CD14-positive monocyte (primary cell): ENCODE measurements at regions not wholly inside any gene's neighbourhood (a gene's known extent, or its start where the extent isn't known, plus 50 kb on each side); places are given as distances from the start of the nearest gene placed in this dataset.

ENCODE experiments used
- DNase-seq, 3 donors: peaks; one replicate each; pipeline ENCODE4 v3.0.0-alpha.2; 2011 to 2022
- H2AFZ ChIP-seq: 2 replicates; pipeline ENCODE4 v1.6.0; 2012; ENCODE audit warnings: mild to moderate bottlenecking, low read depth, low read length, inconsistent platforms; ENCODE audit not compliant: insufficient read depth, poor library complexity, severe bottlenecking
- H3K27ac ChIP-seq, 2 donors: 1 replicate in 1 of 2; 2 replicates in 1 of 2; pipeline ENCODE4 v1.5.1; 2012 to 2013; ENCODE audit warnings: low read length in 2 of 2, control low read depth in 1 of 2, inconsistent platforms in 1 of 2, low read depth in 1 of 2, mild to moderate bottlenecking in 1 of 2
- H3K27me3 ChIP-seq, 2 donors: one replicate each; pipeline versions ENCODE4 v1.6.0 to v1.6.1; 2011 to 2013; ENCODE audit warnings: low read length in 2 of 2; ENCODE audit not compliant: control insufficient read depth in 2 of 2, insufficient read depth in 2 of 2
- H3K36me3 ChIP-seq, 2 donors: replicated peaks in 1 of 2; 1 replicate in 1 of 2; 2 replicates in 1 of 2; pipeline versions ENCODE4 v1.5.1 to v1.6.1; 2012 to 2013; ENCODE audit warnings: low read length in 2 of 2, control low read depth in 1 of 2, inconsistent platforms in 1 of 2, mild to moderate bottlenecking in 1 of 2; ENCODE audit not compliant: insufficient read depth in 2 of 2, control insufficient read depth in 1 of 2
- H3K4me1 ChIP-seq, 2 donors: 1 replicate in 1 of 2; 2 replicates in 1 of 2; pipeline versions ENCODE4 v1.5.1 to v1.6.1; 2012 to 2013; ENCODE audit warnings: low read length in 2 of 2, control low read depth in 1 of 2, inconsistent platforms in 1 of 2, mild to moderate bottlenecking in 1 of 2, moderate library complexity in 1 of 2; ENCODE audit not compliant: insufficient read depth in 2 of 2, control insufficient read depth in 1 of 2
- H3K4me2 ChIP-seq: replicated peaks from 2 replicates; pipeline ENCODE3; 2012; ENCODE audit warnings: low read length, moderate library complexity, mild to moderate bottlenecking; ENCODE audit not compliant: poor library complexity, severe bottlenecking; ENCODE audit errors: extremely low read depth
- H3K4me3 ChIP-seq, 3 experiments: fragments of 200-600 bp in 1 of 3; sonication (generic) in 1 of 3; replicated peaks in 1 of 3; 1 replicate in 2 of 3; 2 replicates in 1 of 3; pipeline ENCODE4 v1.5.1; 2011 to 2013; ENCODE audit warnings: low read length in 3 of 3, mild to moderate bottlenecking in 3 of 3, control low read depth in 2 of 3, low read depth in 2 of 3, inconsistent platforms in 1 of 3, moderate library complexity in 1 of 3
- H3K79me2 ChIP-seq: 2 replicates; pipeline ENCODE4 v1.6.0; 2012; ENCODE audit warnings: mild to moderate bottlenecking, control low read depth, inconsistent platforms, low read length, moderate library complexity; ENCODE audit not compliant: insufficient read depth
- H3K9ac ChIP-seq: 2 replicates; pipeline ENCODE4 v1.6.0; 2017; ENCODE audit warnings: low read length, mild to moderate bottlenecking; ENCODE audit not compliant: insufficient read depth, poor library complexity, severe bottlenecking
- H3K9me3 ChIP-seq, 2 donors: replicated peaks in 1 of 2; 1 replicate in 1 of 2; 2 replicates in 1 of 2; pipeline versions ENCODE4 v1.5.1 to v1.6.1; 2012 to 2013; ENCODE audit warnings: low read length in 2 of 2, control low read depth in 1 of 2; ENCODE audit not compliant: control insufficient read depth in 1 of 2, insufficient read depth in 1 of 2
- H4K20me1 ChIP-seq: 2 replicates; pipeline ENCODE4 v1.6.0; 2012; ENCODE audit warnings: mild to moderate bottlenecking, low read length, control low read depth, moderate library complexity; ENCODE audit not compliant: insufficient read depth
- H3K27ac Mint-ChIP-seq, 7 donors: one replicate each; pipeline ENCODE4 v1.8.0; 2020; ENCODE audit warnings: mild to moderate bottlenecking in 7 of 7, mixed read lengths in 7 of 7, moderate library complexity in 6 of 7, inconsistent platforms in 2 of 7
- H3K27me3 Mint-ChIP-seq, 3 donors: one replicate each; pipeline ENCODE4 v1.8.0; 2021 to 2022; ENCODE audit warnings: low read depth in 3 of 3, mild to moderate bottlenecking in 3 of 3, mixed read lengths in 3 of 3, moderate library complexity in 3 of 3, inconsistent platforms in 1 of 3
- H3K36me3 Mint-ChIP-seq, 2 donors: one replicate each; pipeline ENCODE4 v1.8.0; 2020; ENCODE audit warnings: mixed read lengths in 2 of 2, inconsistent platforms in 1 of 2, mild to moderate bottlenecking in 1 of 2
- H3K4me1 Mint-ChIP-seq: one replicate; pipeline ENCODE4 v1.8.0; 2020; ENCODE audit warnings: mild to moderate bottlenecking, mixed read lengths
- H3K4me3 Mint-ChIP-seq, 2 donors: one replicate each; pipeline ENCODE4 v1.8.0; 2020; ENCODE audit warnings: mild to moderate bottlenecking in 2 of 2, mixed read lengths in 2 of 2, moderate library complexity in 1 of 2
- H3K9me3 Mint-ChIP-seq, 7 donors: one replicate each; pipeline ENCODE4 v1.8.0; 2020 to 2022; ENCODE audit warnings: mixed read lengths in 7 of 7, mild to moderate bottlenecking in 6 of 7, moderate library complexity in 6 of 7, inconsistent platforms in 2 of 7
- CTCF ChIP-seq: fragments of 200-600 bp; IDR thresholded peaks from one replicate; pipeline ENCODE4 v1.8.0; 2022; ENCODE audit warnings: antibody characterized with exemption, mild to moderate bottlenecking
- WGBS: methylation state at CpG from one replicate; pipeline ENCODE4 v1.1.5; 2013; ENCODE audit warnings: missing lambda C conversion rate; ENCODE audit not compliant: insufficient coverage; 5-methylcytosine and 5-hydroxymethylcytosine counted together
- intact Hi-C, 2 donors: fragments of 100-400 bp; cut with micrococcal nuclease; formaldehyde crosslinking; loops; one replicate each; pipeline versions ENCODE4 v1.15.0 to v1.15.1; 2023

- H2AFZ ChIP-seq, result no peak overlapping the region
- H3K27ac Mint-ChIP-seq, result no peak overlapping the region
- H3K4me2 ChIP-seq, result no peak overlapping the region
- H3K9me3 ChIP-seq, result no peaks in the 10 kb centered on the region
- no peaks in the 10 kb centered on the region for H4K20me1 ChIP-seq
- WGBS, result 79% methylated on average over 6 of the region's 7 CpGs
- no peaks in the 10 kb centered on the region for H3K36me3 Mint-ChIP-seq
- intact Hi-C loops, result no loop called here
- H3K4me1 Mint-ChIP-seq, result no peaks in the 10 kb centered on the region
- H3K27ac ChIP-seq, result no peak overlapping the region
- H3K27me3 Mint-ChIP-seq, result peaks cover 2 to 3% (median 3%) of the 10 kb centered on the region in 3 donors
- H3K79me2 ChIP-seq, result no peaks in the 10 kb centered on the region
- H3K4me3 ChIP-seq, result no peak overlapping the region
- H3K4me3 Mint-ChIP-seq, result no peak overlapping the region
- TF ChIP-seq CTCF, result no peak
- no peak overlapping the region for H3K9ac ChIP-seq
- no peaks in the 10 kb centered on the region for H3K36me3 ChIP-seq
- H3K9me3 Mint-ChIP-seq, result peaks cover 0 to 5% (median 0%) of the 10 kb centered on the region in 7 donors
- no peaks in the 10 kb centered on the region for H3K27me3 ChIP-seq
- no peaks in the 10 kb centered on the region for H3K4me1 ChIP-seq
- DNase-seq, result no peak
Measured at GRCh38 chr11:134901542-134901941, 489.5 kb upstream of the B3GAT1 start.

- Mint-ChIP-seq H3K4me3 (no peak overlapping the region), H3K36me3 (no peaks in the 10 kb centered on the region), H3K4me1 (no peaks in the 10 kb centered on the region), H3K27me3 (peaks cover 0 to 3% (median 0%) of the 10 kb centered on the region in 3 donors), H3K27ac (peak overlapping the region in 1 of 7 donors; percentile 43), H3K9me3 (peaks cover 0 to 11% (median 4%) of the 10 kb centered on the region in 7 donors)
- Histone ChIP-seq H2AFZ (no peak overlapping the region), H3K27ac (no peak overlapping the region), H3K4me2 (no peak overlapping the region), H4K20me1 (no peaks in the 10 kb centered on the region), H3K9ac (no peak overlapping the region), H3K27me3 (no peaks in the 10 kb centered on the region), H3K9me3 (peaks cover 0 to 7% of the 10 kb centered on the region in 2 donors), H3K36me3 (no peaks in the 10 kb centered on the region), H3K4me1 (no peaks in the 10 kb centered on the region), H3K4me3 (no peak overlapping the region), H3K79me2 (no peaks in the 10 kb centered on the region)
- DNase-seq, result no peak
- intact Hi-C loops, result no loop called here
- no peak for TF ChIP-seq CTCF
- 76% methylated on average over 3 of the region's 13 CpGs for WGBS
Measured at GRCh38 chr11:134893810-134894685, 482.0 kb upstream of the B3GAT1 start.
